Endothelial cell of umbilical vein (primary cell): ENCODE measurements at regions not wholly inside any gene's neighbourhood (a gene's known extent, or its start where the extent isn't known, plus 50 kb on each side); places are given as distances from the start of the nearest gene placed in this dataset.

Experiments
- BruUV-seq: library from RNA; stranded (reverse); fragments of 400-500 nt; replicated peaks from 2 replicates; lab custom pipeline; 2021; lab: Mats Ljungman, UMichigan
- CTCF ChIA-PET: fragments of 300-600, 350-600 bp; sonication (Branson Sonifier 250); formaldehyde crosslinking; loops from one replicate; lab custom pipeline; 2021; ENCODE audit warnings: antibody characterized with exemption, inconsistent platforms; lab: Charles Lee
- POLR2A ChIA-PET: fragments of 300-600, 350-600 bp; sonication (Branson Sonifier 250); formaldehyde crosslinking; loops from one replicate; lab custom pipeline; 2021; ENCODE audit warnings: antibody characterized with exemption, inconsistent platforms; lab: Charles Lee
- DNase-seq: peaks from one replicate; pipeline ENCODE4 v3.0.0-alpha.2; 2011; ENCODE audit warnings: low read depth, low spot score
- FAIRE-seq: peaks from 2 replicates; lab custom pipeline; 2011; peaks lifted over from hg19 to GRCh38; lab: Jason Lieb, UNC
- H2AFZ ChIP-seq: 2 replicates; pipeline ENCODE4 v1.6.0; 2012; ENCODE audit warnings: low read depth, low read length, control low read depth, inconsistent platforms
- H3K27ac ChIP-seq: 2 replicates; pipeline ENCODE4 v1.5.1; 2011; ENCODE audit warnings: low read depth, mild to moderate bottlenecking, control low read depth, low read length, moderate library complexity; ENCODE audit not compliant: insufficient read depth
- H3K27me3 ChIP-seq, 2 experiments: 2 replicates each; pipeline versions ENCODE4 v1.6.0 to v1.6.1; 2011; ENCODE audit warnings: low read length in 2 of 2, mixed read lengths in 1 of 2; ENCODE audit not compliant: control insufficient read depth in 2 of 2, insufficient read depth in 2 of 2
- H3K36me3 ChIP-seq, 2 experiments: 2 replicates in 1 of 2; 3 replicates in 1 of 2; pipeline ENCODE4 v1.5.1; 2011; ENCODE audit warnings: low read length in 2 of 2, mild to moderate bottlenecking in 1 of 2, moderate library complexity in 1 of 2; ENCODE audit not compliant: control insufficient read depth in 2 of 2, insufficient read depth in 2 of 2; ENCODE audit errors: extremely low read depth in 1 of 2
- H3K4me1 ChIP-seq: 3 replicates; pipeline ENCODE4 v1.5.1; 2011; ENCODE audit warnings: mild to moderate bottlenecking, low read length; ENCODE audit not compliant: control insufficient read depth, insufficient read depth; ENCODE audit errors: extremely low read depth
- H3K4me2 ChIP-seq: 2 replicates; pipeline ENCODE4 v1.6.1; 2011; ENCODE audit warnings: low read length, control low read depth, mixed read lengths; ENCODE audit not compliant: insufficient read depth
- H3K4me3 ChIP-seq, 3 experiments: fragments of 200-600 bp in 1 of 3; sonication (generic), shearing (Covaris generic) in 1 of 3; replicated peaks in 1 of 3; 2 replicates each; pipeline ENCODE4 v1.5.1; 2011 to 2016; ENCODE audit warnings: control low read depth in 3 of 3, low read length in 3 of 3, mild to moderate bottlenecking in 2 of 3, inconsistent platforms in 1 of 3, low read depth in 1 of 3, moderate library complexity in 1 of 3; ENCODE audit not compliant: insufficient read depth in 1 of 3
- H3K79me2 ChIP-seq: 2 replicates; pipeline ENCODE4 v1.6.0; 2012; ENCODE audit warnings: low read length, inconsistent platforms; ENCODE audit not compliant: control insufficient read depth, insufficient read depth
- H3K9ac ChIP-seq: replicated peaks from 2 replicates; pipeline ENCODE3; 2011; ENCODE audit warnings: low read length, control low read depth; ENCODE audit not compliant: insufficient read depth; ENCODE audit errors: extremely low read depth
- H3K9me1 ChIP-seq: replicated peaks from 3 replicates; pipeline ENCODE4 v1.6.0; 2011; ENCODE audit warnings: mild to moderate bottlenecking, low read length; ENCODE audit not compliant: control insufficient read depth, insufficient read depth; ENCODE audit errors: extremely low read depth
- H3K9me3 ChIP-seq: replicated peaks from 2 replicates; pipeline ENCODE4 v1.5.1; 2012; ENCODE audit warnings: low read length, inconsistent platforms; ENCODE audit not compliant: control insufficient read depth, insufficient read depth
- H4K20me1 ChIP-seq: replicated peaks from 2 replicates; pipeline ENCODE3; 2011; ENCODE audit warnings: mild to moderate bottlenecking, low read length; ENCODE audit not compliant: control insufficient read depth, insufficient read depth; ENCODE audit errors: extremely low read depth
- CTCF ChIP-seq, 2 donors: IDR thresholded peaks; 1 replicate in 1 of 2; 2 replicates in 1 of 2; pipeline ENCODE4 v1.5.1; 2011; ENCODE audit warnings: low read length in 2 of 2, mild to moderate bottlenecking in 2 of 2, moderate library complexity in 2 of 2, control low read depth in 1 of 2, inconsistent platforms in 1 of 2, low read depth in 1 of 2; ENCODE audit not compliant: insufficient read depth in 1 of 2; ENCODE audit errors: extremely low read depth in 1 of 2
- EZH2 ChIP-seq: IDR thresholded peaks from 2 replicates; pipeline ENCODE4 v1.6.1; 2012; ENCODE audit warnings: borderline replicate concordance, low read depth, mild to moderate bottlenecking, moderate library complexity, low read length, inconsistent platforms; ENCODE audit not compliant: severe bottlenecking
- FOS ChIP-seq: IDR thresholded peaks from 2 replicates; pipeline ENCODE4 v1.6.1; 2011; ENCODE audit warnings: mild to moderate bottlenecking, low read length, moderate library complexity, borderline replicate concordance; ENCODE audit not compliant: insufficient read depth
- GATA2 ChIP-seq: IDR thresholded peaks from 2 replicates; pipeline ENCODE4 v1.7.0; 2011; ENCODE audit warnings: low read depth, mild to moderate bottlenecking, moderate library complexity, mixed read lengths, low read length; ENCODE audit not compliant: insufficient read length, insufficient read depth
- JUN ChIP-seq: IDR thresholded peaks from 2 replicates; pipeline ENCODE4 v1.6.1; 2011; ENCODE audit warnings: borderline replicate concordance, low read depth; ENCODE audit not compliant: insufficient read length, insufficient read depth
- MAX ChIP-seq: IDR thresholded peaks from 2 replicates; pipeline ENCODE4 v1.6.1; 2011; ENCODE audit not compliant: insufficient read depth, insufficient read length
- MYC ChIP-seq: IDR thresholded peaks from one replicate; pipeline ENCODE4 v1.6.1; 2011; ENCODE audit warnings: mild to moderate bottlenecking, low read depth, low read length
- POLR2A ChIP-seq: IDR thresholded peaks from 2 replicates; pipeline ENCODE4 v1.6.1; 2012; ENCODE audit warnings: low read depth, mild to moderate bottlenecking, control low read depth, low read length
- POLR2AphosphoS5 ChIP-seq: IDR thresholded peaks from 2 replicates; pipeline ENCODE4 v1.6.1; 2012; ENCODE audit warnings: low read depth, mild to moderate bottlenecking, control low read depth, low read length, moderate library complexity; ENCODE audit not compliant: insufficient read depth
- dilution Hi-C: fragments of 300-500 bp; cut with MboI; formaldehyde crosslinking; loops from one replicate; pipeline ENCODE4 v1.15.0; 2019; ENCODE audit warnings: low sequenced_read_pairs; ENCODE audit not compliant: extremely low pct_ligation_motif_present
- intact Hi-C: fragments of 100-400 bp; cut with micrococcal nuclease; formaldehyde crosslinking; loops from one replicate; pipeline ENCODE4 v1.10.0; 2022

DNA sequence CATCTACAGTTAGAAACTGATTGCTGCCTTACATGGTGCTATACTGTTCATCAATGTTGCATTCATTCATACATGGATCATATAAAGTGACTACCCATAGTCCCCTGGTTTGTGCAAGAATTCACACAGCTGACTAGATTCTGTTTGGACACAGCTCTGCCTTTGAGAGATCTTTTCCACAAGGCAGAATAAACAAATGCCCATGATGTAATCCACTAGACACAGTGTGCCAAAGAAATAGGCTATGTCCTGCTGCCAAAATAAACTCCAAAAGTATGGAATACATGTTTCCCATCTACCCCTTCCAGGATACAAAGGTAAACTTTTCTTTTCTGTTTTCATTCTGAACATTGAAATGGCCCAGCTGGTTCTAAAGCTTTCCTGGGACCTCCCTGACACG is 269.4 kb upstream of the CHAC2 start:
- H3K79me2 ChIP-seq: no peaks in the 10 kb centered on the region
- dilution Hi-C loops (no loop called here), intact Hi-C loops (no loop called here)
- no peak overlapping the region for H3K4me3 ChIP-seq
- no peaks in the 10 kb centered on the region for H3K36me3 ChIP-seq
- H4K20me1 ChIP-seq: no peaks in the 10 kb centered on the region
- no peak for DNase-seq
- H3K9me1 ChIP-seq: no peaks in the 10 kb centered on the region
- no peak overlapping the region for H3K9ac ChIP-seq
- no peaks in the 10 kb centered on the region for H3K9me3 ChIP-seq
- CTCF ChIA-PET: no interaction called here
- no peaks in the 10 kb centered on the region for H3K4me1 ChIP-seq
- no peaks in the 10 kb centered on the region for H3K27me3 ChIP-seq
- no peak for FAIRE-seq
- POLR2A ChIA-PET: no interaction called here
- no TSS peak for BruUV-seq
- H2AFZ ChIP-seq: no peak overlapping the region
- no peak overlapping the region for H3K27ac ChIP-seq
- TF ChIP-seq MAX: no peak
- no peak for TF ChIP-seq POLR2A
- TF ChIP-seq EZH2: no peak
- TF ChIP-seq CTCF (IDR thresholded peaks at IDR 0.05; ENCODE audit: extremely low read depth in 1 of 2, insufficient read depth in 1 of 2, low read depth in 1 of 2, low read length in 2 of 2): no peak
- no peak for TF ChIP-seq JUN
- TF ChIP-seq FOS: no peak
- no peak for TF ChIP-seq GATA2
- no peak for TF ChIP-seq POLR2AphosphoS5
- TF ChIP-seq MYC: no peak
- no peak overlapping the region for H3K4me2 ChIP-seq
